ENCODE measurements at regions not wholly inside any gene's neighbourhood (a gene's known extent, or its start where the extent isn't known, plus 50 kb on each side); places are given as distances from the start of the nearest gene placed in this dataset.

DNA sequence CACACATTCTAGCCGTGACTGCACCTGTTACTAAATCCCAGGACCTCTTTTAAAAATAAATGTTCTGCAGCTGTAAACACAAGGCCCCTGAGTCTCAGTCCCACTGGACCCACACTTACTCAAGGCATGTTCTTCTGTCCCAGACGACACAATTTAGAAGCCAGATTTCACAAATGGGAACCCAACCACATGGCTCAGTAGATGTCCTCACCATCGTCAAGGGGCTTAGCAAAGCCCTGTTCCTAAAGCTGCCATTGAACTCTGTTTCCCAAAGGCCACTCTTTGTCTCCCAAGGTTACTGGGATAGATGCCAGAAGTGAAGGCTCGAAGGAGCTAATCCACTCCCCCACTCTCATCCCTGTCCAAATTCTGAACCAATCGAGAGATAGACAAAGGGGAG lies 301.0 kb downstream of the GALR1 start:
- no peak overlapping the region for H3K4me3 ChIP-seq (ENCODE audit: low read depth, low read length)
- no peak for TF ChIP-seq CTCF (IDR thresholded peaks at IDR 0.05; ENCODE audit: borderline replicate concordance, insufficient read depth, low read depth, low read length)

- no peak for TF ChIP-seq CTCF (IDR thresholded peaks at IDR 0.05; ENCODE audit: borderline replicate concordance, insufficient read depth, low read depth, low read length)
- no peak overlapping the region for H3K4me3 ChIP-seq (ENCODE audit: low read depth, low read length)
Observed at GRCh38 chr18:77551055-77551454, 301.4 kb downstream of the GALR1 start.

DNA sequence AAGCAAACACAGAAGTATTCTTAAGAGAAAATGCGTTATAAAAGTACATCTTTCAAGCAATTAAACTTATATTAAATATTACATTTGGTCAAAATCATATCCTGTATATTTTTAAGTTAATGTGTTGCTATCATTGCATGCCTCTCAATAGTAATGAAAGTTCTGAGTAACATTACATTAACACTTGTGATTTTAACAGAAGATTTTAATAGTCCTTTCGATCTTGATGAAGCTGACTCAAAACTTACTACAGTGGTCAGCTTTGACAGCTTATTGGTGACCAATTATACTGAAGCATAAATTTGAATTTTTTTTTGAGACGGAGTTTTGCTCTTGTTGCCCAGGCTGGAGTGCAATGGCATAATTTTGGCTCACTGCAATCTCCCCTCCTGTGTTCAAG lies 303.3 kb downstream of the GALR1 start:
- H3K4me3 ChIP-seq (ENCODE audit: low read depth, low read length), result no peak overlapping the region
- TF ChIP-seq CTCF (IDR thresholded peaks at IDR 0.05; ENCODE audit: borderline replicate concordance, insufficient read depth, low read depth, low read length), result no peak

- H3K4me3 ChIP-seq (ENCODE audit: low read depth, low read length), result no peak overlapping the region
- no peak for TF ChIP-seq CTCF (IDR thresholded peaks at IDR 0.05; ENCODE audit: borderline replicate concordance, insufficient read depth, low read depth, low read length)
Observed at GRCh38 chr18:77554061-77554460, 304.4 kb downstream of the GALR1 start.

DNA sequence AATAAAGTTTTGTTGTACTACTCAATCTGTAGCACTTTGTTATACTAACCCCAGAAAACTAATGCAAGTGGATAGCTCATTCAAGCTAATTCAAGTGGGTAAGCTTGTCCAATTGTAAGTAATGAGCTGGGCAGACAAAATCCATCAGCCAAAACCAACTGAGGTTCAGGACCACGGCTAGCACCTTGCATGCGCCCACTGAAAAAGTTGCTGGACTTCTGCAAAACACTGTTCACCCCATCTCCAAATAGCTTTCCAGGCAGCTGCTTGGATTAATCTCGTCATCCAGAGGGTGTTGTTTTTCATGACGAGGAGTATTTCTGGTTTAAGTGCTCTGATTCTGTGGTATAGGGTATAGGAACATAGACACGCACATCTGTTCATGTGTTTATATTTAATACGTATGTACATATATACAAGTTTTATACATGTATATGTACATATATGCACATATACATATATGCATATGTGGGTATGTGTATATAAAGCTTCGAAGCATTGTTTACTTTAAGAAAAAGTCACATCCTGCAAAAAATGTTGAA lies 307.5 kb downstream of the GALR1 start:
- TF ChIP-seq CTCF (IDR thresholded peaks at IDR 0.05; ENCODE audit: borderline replicate concordance, insufficient read depth, low read depth, low read length), result no peak
- no peak overlapping the region for H3K4me3 ChIP-seq (ENCODE audit: low read depth, low read length)

GRCh38 chr18:77559274-77559910 lies 309.7 kb downstream of the GALR1 start:
- TF ChIP-seq CTCF (IDR thresholded peaks at IDR 0.05; ENCODE audit: borderline replicate concordance, insufficient read depth, low read depth, low read length), result no peak

DNA sequence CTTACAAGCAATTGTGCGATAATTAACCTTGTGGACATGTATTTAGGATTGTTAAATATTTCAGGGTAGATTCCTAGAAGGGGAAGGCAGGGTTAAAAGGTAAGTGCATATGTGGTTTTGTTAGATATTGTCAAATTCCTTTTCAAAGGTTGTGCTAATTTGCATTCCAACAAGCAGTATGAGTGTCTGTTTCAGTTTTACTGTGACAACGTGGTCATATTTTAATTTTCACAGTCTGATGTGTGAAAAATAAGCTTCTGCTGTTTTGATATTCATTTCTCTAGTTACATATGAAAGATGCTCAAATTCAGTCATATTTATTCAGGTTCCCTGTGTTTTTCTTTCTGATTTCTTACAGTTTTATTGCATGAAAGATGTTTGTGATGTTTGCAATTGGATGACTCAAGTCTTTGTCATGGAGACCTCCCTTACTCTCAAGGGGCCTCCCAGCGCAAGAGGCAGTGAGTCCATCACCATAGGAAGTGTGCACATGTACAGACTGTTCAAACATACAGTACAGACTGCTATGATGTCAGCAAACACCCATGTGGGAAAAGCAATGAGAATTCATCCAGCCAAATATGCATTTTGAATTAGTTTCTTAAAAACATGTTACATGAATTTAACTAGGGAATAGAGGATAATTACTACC lies 310.8 kb downstream of the GALR1 start:
- no peak overlapping the region for H3K4me3 ChIP-seq (ENCODE audit: low read depth, low read length)
- TF ChIP-seq CTCF (IDR thresholded peaks at IDR 0.05; ENCODE audit: borderline replicate concordance, insufficient read depth, low read depth, low read length), result no peak

More at GRCh38 chr18:77559274-77559910, 309.7 kb downstream of the GALR1 start:
- H3K4me3 ChIP-seq (ENCODE audit: low read depth, low read length), result no peak overlapping the region
